ENCODE measurements at regions not wholly inside any gene's neighbourhood (a gene's known extent, or its start where the extent isn't known, plus 50 kb on each side); places are given as distances from the start of the nearest gene placed in this dataset.

DNA sequence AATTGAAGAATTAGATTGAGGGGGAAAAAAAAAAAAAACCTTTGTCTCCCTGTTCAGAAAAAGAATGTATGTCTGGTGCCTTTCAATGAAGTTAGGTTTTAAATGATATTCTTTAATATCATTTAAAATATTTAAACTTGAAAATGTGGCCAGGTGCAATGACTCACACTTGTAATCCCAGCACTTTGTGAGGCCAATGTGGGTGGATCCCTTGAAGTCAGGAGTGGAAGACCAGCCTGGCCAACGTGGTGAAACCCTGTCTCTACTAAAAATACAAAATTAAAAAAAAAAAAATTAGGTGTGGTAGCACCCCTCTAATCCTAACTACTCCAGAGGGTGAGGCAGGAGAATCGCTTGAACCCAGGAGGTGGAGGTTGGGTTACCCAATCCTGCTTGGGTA is 111.1 kb upstream of the RASA1 start:
- TF ChIP-seq POLR2A (IDR thresholded peaks at IDR 0.05): no peak
- TF ChIP-seq, protein P1, sequence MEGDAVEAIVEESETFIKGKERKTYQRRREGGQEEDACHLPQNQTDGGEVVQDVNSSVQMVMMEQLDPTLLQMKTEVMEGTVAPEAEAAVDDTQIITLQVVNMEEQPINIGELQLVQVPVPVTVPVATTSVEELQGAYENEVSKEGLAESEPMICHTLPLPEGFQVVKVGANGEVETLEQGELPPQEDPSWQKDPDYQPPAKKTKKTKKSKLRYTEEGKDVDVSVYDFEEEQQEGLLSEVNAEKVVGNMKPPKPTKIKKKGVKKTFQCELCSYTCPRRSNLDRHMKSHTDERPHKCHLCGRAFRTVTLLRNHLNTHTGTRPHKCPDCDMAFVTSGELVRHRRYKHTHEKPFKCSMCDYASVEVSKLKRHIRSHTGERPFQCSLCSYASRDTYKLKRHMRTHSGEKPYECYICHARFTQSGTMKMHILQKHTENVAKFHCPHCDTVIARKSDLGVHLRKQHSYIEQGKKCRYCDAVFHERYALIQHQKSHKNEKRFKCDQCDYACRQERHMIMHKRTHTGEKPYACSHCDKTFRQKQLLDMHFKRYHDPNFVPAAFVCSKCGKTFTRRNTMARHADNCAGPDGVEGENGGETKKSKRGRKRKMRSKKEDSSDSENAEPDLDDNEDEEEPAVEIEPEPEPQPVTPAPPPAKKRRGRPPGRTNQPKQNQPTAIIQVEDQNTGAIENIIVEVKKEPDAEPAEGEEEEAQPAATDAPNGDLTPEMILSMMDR (IDR thresholded peaks at IDR 0.05): no peak
- no peak overlapping the region for H3K4me3 ChIP-seq (ENCODE audit: low read depth, poor library complexity, severe bottlenecking)
- intact Hi-C loops (cut with DNase I; ENCODE audit: low total_unique reads): no loop called here
- WGBS, 2 donors: 55% methylated on average over 2 of the region's 2 CpGs
- no peak for DNase-seq (ENCODE audit: low spot score in 2 of 2)

DNA sequence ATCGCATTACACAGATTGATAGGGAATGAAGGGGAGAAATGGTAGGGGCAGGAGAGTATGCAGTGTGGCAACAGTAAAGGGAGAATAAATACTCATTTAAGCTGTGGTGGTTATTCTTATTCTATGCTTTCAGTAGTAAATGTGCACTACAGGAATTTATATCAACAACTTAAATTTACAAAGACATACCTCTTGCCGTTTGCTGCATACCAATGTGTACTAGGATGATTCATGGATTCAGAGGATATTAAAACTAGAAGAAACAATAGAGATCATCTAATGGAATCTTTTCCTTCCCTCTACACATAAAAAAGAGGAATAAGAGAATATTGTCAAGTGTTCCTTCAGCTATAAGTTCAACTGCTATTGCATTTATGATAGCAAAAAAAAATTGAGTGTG is 103.3 kb upstream of the RASA1 start:
- 68 to 70% methylated on average over 2 of the region's 2 CpGs for WGBS, 2 donors
- H3K4me3 ChIP-seq (ENCODE audit: low read depth, poor library complexity, severe bottlenecking): no peak overlapping the region
- TF ChIP-seq, protein P1 (IDR thresholded peaks at IDR 0.05): no peak
- TF ChIP-seq POLR2A (IDR thresholded peaks at IDR 0.05): no peak
- no peak for DNase-seq (ENCODE audit: low spot score in 2 of 2)
- intact Hi-C loops (cut with DNase I; ENCODE audit: low total_unique reads): no loop called here

DNA sequence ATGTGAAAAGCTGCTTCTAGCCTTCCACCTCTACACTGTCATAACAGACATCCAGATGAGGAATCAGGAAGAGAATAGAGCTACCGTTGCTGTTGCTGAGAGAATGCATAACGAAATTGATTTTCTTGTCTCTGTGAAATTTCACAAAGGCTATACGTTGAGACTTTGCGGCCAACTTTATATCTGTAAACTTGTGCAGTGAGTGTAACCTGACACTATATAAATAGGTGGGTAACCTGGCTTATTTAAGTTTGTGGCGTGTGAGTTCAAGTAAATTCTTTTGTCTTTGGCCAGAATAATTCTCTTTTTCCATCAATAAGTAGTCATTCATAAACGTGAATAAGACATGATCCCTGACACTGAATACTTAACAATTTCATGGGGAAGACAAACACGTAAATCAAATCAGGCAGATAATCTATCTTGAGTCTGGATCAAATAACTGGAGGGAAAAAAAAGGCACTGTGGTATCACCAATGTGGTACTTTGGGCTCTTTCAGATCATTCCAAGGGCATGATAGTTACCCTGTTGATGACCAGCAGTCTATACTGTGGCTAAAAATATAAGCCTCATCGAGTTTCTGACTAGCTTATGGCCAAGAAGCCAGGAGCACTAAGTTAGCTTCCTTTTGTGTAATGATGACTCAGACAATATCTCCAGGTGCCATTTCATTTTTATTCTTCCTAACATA is 98.2 kb upstream of the RASA1 start:
- no peak for TF ChIP-seq POLR2A (IDR thresholded peaks at IDR 0.05)
- TF ChIP-seq, protein P1 (IDR thresholded peaks at IDR 0.05): no peak

DNA sequence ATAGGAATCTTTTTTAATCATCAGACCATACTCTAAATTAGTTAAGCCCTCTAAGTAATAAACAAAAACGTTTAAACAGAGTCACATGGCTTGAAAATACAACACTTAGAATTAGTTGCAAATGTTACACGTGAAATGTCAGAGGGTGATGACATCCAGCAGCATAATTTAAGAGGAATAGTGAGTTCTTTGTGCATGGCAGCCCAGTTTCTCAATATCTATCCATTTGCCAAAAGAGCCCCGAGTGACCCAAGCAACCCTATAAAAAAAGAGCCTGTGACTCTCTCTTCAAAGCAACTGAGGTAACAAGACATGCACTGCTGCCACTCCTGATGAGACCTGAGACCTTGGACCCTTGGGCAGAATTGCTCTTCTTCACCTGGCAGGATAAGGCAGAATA is 96.9 kb upstream of the RASA1 start:
- TF ChIP-seq, protein P1 (IDR thresholded peaks at IDR 0.05): no peak
- TF ChIP-seq POLR2A (IDR thresholded peaks at IDR 0.05): no peak
- intact Hi-C loops (cut with DNase I; ENCODE audit: low total_unique reads): no loop called here
- no peak for DNase-seq (ENCODE audit: low spot score in 2 of 2)
- WGBS, 2 donors: 41 to 57% methylated on average over 3 of the region's 3 CpGs
- H3K4me3 ChIP-seq (ENCODE audit: low read depth, poor library complexity, severe bottlenecking): no peak overlapping the region

More for the DNA sequence above, 98.2 kb upstream of the RASA1 start:
- intact Hi-C loops (cut with DNase I; ENCODE audit: low total_unique reads): no loop called here
- DNase-seq (ENCODE audit: low spot score in 2 of 2): no peak
- no peak overlapping the region for H3K4me3 ChIP-seq (ENCODE audit: low read depth, poor library complexity, severe bottlenecking)
- WGBS, 2 donors: 55 to 57% methylated on average over 8 of the region's 8 CpGs

DNA sequence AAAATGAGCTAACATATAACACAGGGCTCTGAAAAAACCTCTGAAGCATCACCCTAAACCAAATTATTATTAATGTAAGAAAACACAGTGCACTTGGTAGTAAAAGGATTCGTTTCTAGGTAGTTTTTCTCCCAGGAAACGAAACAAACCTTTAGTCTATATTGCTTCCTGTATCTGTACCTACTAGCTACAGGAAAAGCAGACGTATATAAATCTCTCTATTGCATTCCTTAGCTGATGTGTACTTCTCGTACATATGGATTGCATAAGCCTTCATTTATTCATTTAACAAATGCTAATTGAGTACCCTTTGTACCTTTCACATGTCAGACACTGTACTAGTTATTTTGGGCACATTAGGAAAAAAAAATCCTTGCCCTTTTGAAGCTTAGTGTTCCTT is 85.0 kb upstream of the RASA1 start:
- TF ChIP-seq, protein P1 (IDR thresholded peaks at IDR 0.05): no peak
- TF ChIP-seq POLR2A (IDR thresholded peaks at IDR 0.05): no peak
- no peak overlapping the region for H3K4me3 ChIP-seq (ENCODE audit: low read depth, poor library complexity, severe bottlenecking)
- intact Hi-C loops (cut with DNase I; ENCODE audit: low total_unique reads): no loop called here
- 25 to 26% methylated on average over 4 of the region's 4 CpGs for WGBS, 2 donors
- no peak for DNase-seq (ENCODE audit: low spot score in 2 of 2)

DNA sequence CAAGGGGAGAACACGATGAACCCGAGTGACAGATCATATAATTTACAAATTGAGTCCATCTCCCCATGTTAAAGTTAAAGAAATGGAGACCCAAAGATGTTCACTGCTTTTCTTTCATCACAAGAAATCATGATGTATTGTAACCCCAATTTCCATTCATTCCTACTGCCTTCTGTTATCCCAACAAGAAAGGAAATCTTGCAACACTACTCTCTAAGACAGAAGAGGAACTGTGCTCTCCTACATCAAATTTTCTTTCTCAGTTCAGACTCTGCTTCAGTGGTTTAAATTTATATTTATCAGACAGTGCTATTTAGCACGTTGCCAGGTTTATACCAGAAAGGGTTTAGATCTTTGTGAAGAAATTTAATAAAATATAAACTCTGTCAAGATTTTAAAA is 83.8 kb upstream of the RASA1 start:
- no peak overlapping the region for H3K4me3 ChIP-seq (ENCODE audit: low read depth, poor library complexity, severe bottlenecking)
- intact Hi-C loops (cut with DNase I; ENCODE audit: low total_unique reads): no loop called here
- no peak for DNase-seq (ENCODE audit: low spot score in 2 of 2)
- TF ChIP-seq, protein P1 (IDR thresholded peaks at IDR 0.05): no peak
- no peak for TF ChIP-seq POLR2A (IDR thresholded peaks at IDR 0.05)
- WGBS, 2 donors: 84 to 86% methylated on average over 3 of the region's 3 CpGs

Data from lower leg skin (tissue), 4 donors.